ENCODE measurements at regions not wholly inside any gene's neighbourhood (a gene's known extent, or its start where the extent isn't known, plus 50 kb on each side); places are given as distances from the start of the nearest gene placed in this dataset.
"Not testable (repeated sequence)": the region's sequence is repeated elsewhere in the genome, so short reads cannot be mapped to it uniquely, and the experiment has no call there.

- no peak for DNase-seq
These were observed 134.1 kb downstream of the COX18 start for GRCh38 chr4:72935462-72935861.

GRCh38 chr4:72933029-72933428 lies 136.5 kb downstream of the COX18 start:
- no peak for DNase-seq

GRCh38 chr4:72931346-72931745 lies 138.2 kb downstream of the COX18 start:
- no peak for DNase-seq

GRCh38 chr4:72929596-72930274 lies 139.8 kb downstream of the COX18 start:
- not testable (repeated sequence) for DNase-seq

- peak; percentile 3 for DNase-seq
These were observed 144.7 kb downstream of the COX18 start for GRCh38 chr4:72924814-72925213.

GRCh38 chr4:72919937-72920336 lies 149.6 kb downstream of the COX18 start:
- no peak for DNase-seq

GRCh38 chr4:72919464-72919863 lies 150.1 kb downstream of the COX18 start:
- DNase-seq = no peak

- DNase-seq = no peak
These were observed 151.2 kb downstream of the COX18 start for GRCh38 chr4:72918362-72918761.

GRCh38 chr4:72911316-72911715 lies 158.2 kb downstream of the COX18 start:
- no peak for DNase-seq

- DNase-seq = peak; percentile 64
These were observed 160.1 kb downstream of the COX18 start for GRCh38 chr4:72909461-72909860.

- DNase-seq = no peak
These were observed 167.2 kb downstream of the COX18 start for GRCh38 chr4:72902354-72902753.

- no peak for DNase-seq
These were observed 168.0 kb downstream of the COX18 start for GRCh38 chr4:72901553-72901952.

GRCh38 chr4:72900952-72901351 lies 168.6 kb downstream of the COX18 start:
- DNase-seq = no peak

GRCh38 chr4:72899621-72900020 lies 169.9 kb downstream of the COX18 start:
- DNase-seq = no peak

- no peak for DNase-seq
These were observed 170.3 kb downstream of the COX18 start for GRCh38 chr4:72899214-72899613.

- no peak for DNase-seq
These were observed 173.0 kb downstream of the COX18 start for GRCh38 chr4:72896515-72896914.

- DNase-seq = no peak
These were observed 174.1 kb downstream of the COX18 start for GRCh38 chr4:72895408-72895807.

- no peak for DNase-seq
These were observed 176.0 kb downstream of the COX18 start for GRCh38 chr4:72893354-72894066.

GRCh38 chr4:72888331-72888730 lies 181.2 kb downstream of the COX18 start:
- DNase-seq = no peak

- no peak for DNase-seq
These were observed 182.4 kb downstream of the COX18 start for GRCh38 chr4:72887152-72887551.

GRCh38 chr4:72886602-72887001 lies 182.9 kb downstream of the COX18 start:
- DNase-seq = peak; percentile 23

GRCh38 chr4:72884225-72884624 lies 185.3 kb downstream of the COX18 start:
- DNase-seq = not testable (repeated sequence)

- no peak for DNase-seq
These were observed 192.6 kb downstream of the COX18 start for GRCh38 chr4:72876946-72877345.

- DNase-seq = no peak
These were observed 194.0 kb downstream of the COX18 start for GRCh38 chr4:72875545-72875944.

GRCh38 chr4:72875138-72875537 lies 194.4 kb downstream of the COX18 start:
- no peak for DNase-seq
